PC-9 (cell line): ENCODE measurements at regions not wholly inside any gene's neighbourhood (a gene's known extent, or its start where the extent isn't known, plus 50 kb on each side); places are given as distances from the start of the nearest gene placed in this dataset.

Experiments used
- CTCF ChIP-seq: fragments of 200-600 bp; sonication (generic); conservative IDR thresholded peaks from 2 replicates; pipeline ENCODE4 v1.6.1; 2017; ENCODE audit warnings: mixed run types, antibody characterized with exemption, mild to moderate bottlenecking, moderate library complexity
- EZH2 ChIP-seq: fragments of 200-600 bp; sonication (generic); IDR thresholded peaks from 2 replicates; pipeline ENCODE4 v1.8.0; 2017; ENCODE audit warnings: antibody characterized with exemption, low read depth

GRCh38 chr7:83878614-83879013 is 229.7 kb upstream of the SEMA3E start:
- no peak for TF ChIP-seq CTCF
- TF ChIP-seq EZH2, result no peak
